NCI-H2227 (cell line): ENCODE measurements at regions not wholly inside any gene's neighbourhood (a gene's known extent, or its start where the extent isn't known, plus 50 kb on each side); places are given as distances from the start of the nearest gene placed in this dataset.

ENCODE experiments used
- DNase-seq: peaks from one replicate; lab custom pipeline; 2025; ENCODE audit not compliant: unreplicated experiment; lab: John Stamatoyannopoulos, UW

GRCh38 chr12:60836651-60837050, 1240.8 kb downstream of the SLC16A7 start:
- no peak for DNase-seq

- DNase-seq: no peak
Observed at GRCh38 chr12:60842181-60842580, 1246.4 kb downstream of the SLC16A7 start.

GRCh38 chr12:60844101-60844500, 1248.3 kb downstream of the SLC16A7 start:
- no peak for DNase-seq

- DNase-seq: no peak
Observed at GRCh38 chr12:60844875-60845274, 1249.0 kb downstream of the SLC16A7 start.

- DNase-seq: no peak
Observed at GRCh38 chr12:60845696-60846095, 1249.9 kb downstream of the SLC16A7 start.

GRCh38 chr12:60847281-60847680, 1251.5 kb downstream of the SLC16A7 start:
- no peak for DNase-seq

GRCh38 chr12:60849723-60850122, 1253.9 kb downstream of the SLC16A7 start:
- DNase-seq: no peak

- DNase-seq: no peak
Observed at GRCh38 chr12:60853407-60853806, 1257.6 kb downstream of the SLC16A7 start.

- no peak for DNase-seq
Observed at GRCh38 chr12:60863421-60863820, 1267.6 kb downstream of the SLC16A7 start.

- no peak for DNase-seq
Observed at GRCh38 chr12:60872219-60872618, 1276.4 kb downstream of the SLC16A7 start.

GRCh38 chr12:60872850-60873713, 1277.3 kb downstream of the SLC16A7 start:
- no peak for DNase-seq

GRCh38 chr12:60874091-60874490, 1278.3 kb downstream of the SLC16A7 start:
- no peak for DNase-seq

GRCh38 chr12:60920841-60921495, 1325.1 kb downstream of the SLC16A7 start:
- no peak for DNase-seq

- DNase-seq: no peak
Observed at GRCh38 chr12:60921541-60921940, 1325.7 kb downstream of the SLC16A7 start.

- DNase-seq: no peak
Observed at GRCh38 chr12:60926256-60926655, 1330.4 kb downstream of the SLC16A7 start.

- DNase-seq: no peak
Observed at GRCh38 chr12:60930151-60930550, 1330.1 kb upstream of the USP15 start.

GRCh38 chr12:60935981-60936761, 1324.0 kb upstream of the USP15 start:
- DNase-seq: no peak

GRCh38 chr12:60947533-60947932, 1312.7 kb upstream of the USP15 start:
- no peak for DNase-seq

GRCh38 chr12:60967128-60967527, 1293.1 kb upstream of the USP15 start:
- no peak for DNase-seq

- no peak for DNase-seq
Observed at GRCh38 chr12:60977966-60978365, 1282.2 kb upstream of the USP15 start.

- no peak for DNase-seq
Observed at GRCh38 chr12:60980558-60980957, 1279.6 kb upstream of the USP15 start.

- no peak for DNase-seq
Observed at GRCh38 chr12:60981473-60981872, 1278.7 kb upstream of the USP15 start.
